ENCODE measurements at regions not wholly inside any gene's neighbourhood (a gene's known extent, or its start where the extent isn't known, plus 50 kb on each side); places are given as distances from the start of the nearest gene placed in this dataset.
"Not testable (repeated sequence)": the region's sequence is repeated elsewhere in the genome, so short reads cannot be mapped to it uniquely, and the experiment has no call there.

- no peak for TF ChIP-seq CTCF (IDR thresholded peaks at IDR 0.05)
- Histone ChIP-seq H3K9ac (ENCODE audit: insufficient read depth, low read length, poor library complexity, severe bottlenecking) (no peak overlapping the region), H3K9me3 (replicated peaks in 1 of 2; ENCODE audit: control insufficient read depth in 1 of 2, insufficient read depth in 1 of 2, low read length in 2 of 2) (peaks cover 44 to 47% of the 10 kb centered on the region in 2 donors), H2AFZ (ENCODE audit: insufficient read depth, low read depth, low read length, poor library complexity, severe bottlenecking) (no peak overlapping the region), H3K27me3 (ENCODE audit: control insufficient read depth in 2 of 2, insufficient read depth in 2 of 2, low read length in 2 of 2) (no peaks in the 10 kb centered on the region), H3K79me2 (ENCODE audit: insufficient read depth, low read length) (no peaks in the 10 kb centered on the region), H3K4me2 (replicated peaks; ENCODE audit: extremely low read depth, low read length, poor library complexity, severe bottlenecking) (no peak overlapping the region), H3K4me3 (replicated peaks in 1 of 3; ENCODE audit: low read depth in 2 of 3, low read length in 3 of 3) (no peak overlapping the region), H3K4me1 (ENCODE audit: control insufficient read depth in 1 of 2, insufficient read depth in 2 of 2, low read length in 2 of 2) (no peaks in the 10 kb centered on the region), H3K27ac (ENCODE audit: low read depth in 1 of 2, low read length in 2 of 2) (no peak overlapping the region), H3K36me3 (replicated peaks in 1 of 2; ENCODE audit: control insufficient read depth in 1 of 2, insufficient read depth in 2 of 2, low read length in 2 of 2) (no peaks in the 10 kb centered on the region), H4K20me1 (ENCODE audit: insufficient read depth, low read length) (no peaks in the 10 kb centered on the region)
- Mint-ChIP-seq H3K36me3 (peaks cover 0 to 2% of the 10 kb centered on the region in 2 donors), H3K9me3 (peaks cover 21 to 59% (median 46%) of the 10 kb centered on the region in 7 donors), H3K27ac (no peak overlapping the region), H3K4me3 (no peak overlapping the region), H3K4me1 (no peaks in the 10 kb centered on the region), H3K27me3 (ENCODE audit: low read depth in 3 of 3) (peaks cover 0 to 9% (median 2%) of the 10 kb centered on the region in 3 donors)
- no peak for DNase-seq
- intact Hi-C loops (cut with micrococcal nuclease), result no loop called here
- WGBS (ENCODE audit: insufficient coverage), result no CpG with 5 or more reads among the region's 2 CpGs
Measured at GRCh38 chr17:28261219-28261618, 57.8 kb upstream of the TMEM97 start.

- not testable (repeated sequence) for DNase-seq; H4K20me1 ChIP-seq (ENCODE audit: insufficient read depth, low read length); H3K4me3 Mint-ChIP-seq
Measured at GRCh38 chr17:28262123-28262745, 56.8 kb upstream of the TMEM97 start.

GRCh38 chr17:28264902-28265548 lies 54.0 kb upstream of the TMEM97 start:
- H3K27ac Mint-ChIP-seq; H3K27me3 ChIP-seq (ENCODE audit: control insufficient read depth in 2 of 2, insufficient read depth in 2 of 2, low read length in 2 of 2); H3K4me1 Mint-ChIP-seq; H3K27ac ChIP-seq (ENCODE audit: low read depth in 1 of 2, low read length in 2 of 2); H3K27me3 Mint-ChIP-seq (ENCODE audit: low read depth in 3 of 3); H3K4me1 ChIP-seq (ENCODE audit: control insufficient read depth in 1 of 2, insufficient read depth in 2 of 2, low read length in 2 of 2); H3K36me3 Mint-ChIP-seq; H3K4me3 ChIP-seq (replicated peaks in 1 of 3; ENCODE audit: low read depth in 2 of 3, low read length in 3 of 3); H4K20me1 ChIP-seq (ENCODE audit: insufficient read depth, low read length); H3K36me3 ChIP-seq (replicated peaks in 1 of 2; ENCODE audit: control insufficient read depth in 1 of 2, insufficient read depth in 2 of 2, low read length in 2 of 2); intact Hi-C loops (cut with micrococcal nuclease); H3K4me2 ChIP-seq (replicated peaks; ENCODE audit: extremely low read depth, low read length, poor library complexity, severe bottlenecking); H3K79me2 ChIP-seq (ENCODE audit: insufficient read depth, low read length); H3K9ac ChIP-seq (ENCODE audit: insufficient read depth, low read length, poor library complexity, severe bottlenecking); H2AFZ ChIP-seq (ENCODE audit: insufficient read depth, low read depth, low read length, poor library complexity, severe bottlenecking); DNase-seq; H3K4me3 Mint-ChIP-seq: not testable (repeated sequence)
- H3K9me3 ChIP-seq (replicated peaks in 1 of 2; ENCODE audit: control insufficient read depth in 1 of 2, insufficient read depth in 1 of 2, low read length in 2 of 2), result peaks cover 65 to 67% of the 10 kb centered on the region in 2 donors
- WGBS (ENCODE audit: insufficient coverage), result 78% methylated on average over 5 of the region's 5 CpGs
- peaks cover 30 to 74% (median 69%) of the 10 kb centered on the region in 7 donors for H3K9me3 Mint-ChIP-seq

More at GRCh38 chr17:28262123-28262745, 56.8 kb upstream of the TMEM97 start:
- H3K9me3 ChIP-seq (replicated peaks in 1 of 2; ENCODE audit: control insufficient read depth in 1 of 2, insufficient read depth in 1 of 2, low read length in 2 of 2), result peaks cover 54 to 57% of the 10 kb centered on the region in 2 donors
- H3K4me2 ChIP-seq (replicated peaks; ENCODE audit: extremely low read depth, low read length, poor library complexity, severe bottlenecking); H3K4me3 ChIP-seq (replicated peaks in 1 of 3; ENCODE audit: low read depth in 2 of 3, low read length in 3 of 3); intact Hi-C loops (cut with micrococcal nuclease); H3K36me3 Mint-ChIP-seq; H3K79me2 ChIP-seq (ENCODE audit: insufficient read depth, low read length); H3K27ac Mint-ChIP-seq; H3K36me3 ChIP-seq (replicated peaks in 1 of 2; ENCODE audit: control insufficient read depth in 1 of 2, insufficient read depth in 2 of 2, low read length in 2 of 2); H3K4me1 Mint-ChIP-seq; H3K27me3 ChIP-seq (ENCODE audit: control insufficient read depth in 2 of 2, insufficient read depth in 2 of 2, low read length in 2 of 2); H3K4me1 ChIP-seq (ENCODE audit: control insufficient read depth in 1 of 2, insufficient read depth in 2 of 2, low read length in 2 of 2); H3K27ac ChIP-seq (ENCODE audit: low read depth in 1 of 2, low read length in 2 of 2); H3K27me3 Mint-ChIP-seq (ENCODE audit: low read depth in 3 of 3); H3K9ac ChIP-seq (ENCODE audit: insufficient read depth, low read length, poor library complexity, severe bottlenecking); H2AFZ ChIP-seq (ENCODE audit: insufficient read depth, low read depth, low read length, poor library complexity, severe bottlenecking): not testable (repeated sequence)
- 94% methylated on average over 3 of the region's 10 CpGs for WGBS (ENCODE audit: insufficient coverage)
- peaks cover 28 to 70% (median 55%) of the 10 kb centered on the region in 7 donors for H3K9me3 Mint-ChIP-seq

All from CD14-positive monocyte (primary cell).